ENCODE measurements at regions not wholly inside any gene's neighbourhood (a gene's known extent, or its start where the extent isn't known, plus 50 kb on each side); places are given as distances from the start of the nearest gene placed in this dataset.
"Not testable (repeated sequence)": the region's sequence is repeated elsewhere in the genome, so short reads cannot be mapped to it uniquely, and the experiment has no call there.

DNA sequence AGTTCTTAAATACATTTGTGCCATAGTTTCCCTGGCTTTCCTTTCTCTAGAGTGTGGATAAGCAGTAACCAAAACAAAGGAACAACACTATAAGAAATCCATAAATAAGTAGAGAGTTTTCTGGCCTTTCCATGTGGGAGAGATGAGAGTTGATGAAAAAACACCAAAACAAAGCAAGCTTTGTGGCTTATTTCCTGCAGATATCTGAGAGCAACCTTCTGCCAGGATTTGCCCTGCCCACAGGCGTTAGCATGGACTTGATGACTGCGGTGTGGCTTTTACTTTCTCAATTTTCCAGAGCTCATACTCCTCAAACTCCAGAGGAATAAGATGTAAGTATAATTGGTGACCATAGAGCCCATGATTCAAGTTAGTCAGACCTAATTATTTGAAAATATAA lies 194.9 kb downstream of the RAP2B start:
- H3K4me3 ChIP-seq (ENCODE audit: low read depth, low read length) = no peak overlapping the region
- no peak for DNase-seq (ENCODE audit: low read depth)
- TF ChIP-seq, protein P1, sequence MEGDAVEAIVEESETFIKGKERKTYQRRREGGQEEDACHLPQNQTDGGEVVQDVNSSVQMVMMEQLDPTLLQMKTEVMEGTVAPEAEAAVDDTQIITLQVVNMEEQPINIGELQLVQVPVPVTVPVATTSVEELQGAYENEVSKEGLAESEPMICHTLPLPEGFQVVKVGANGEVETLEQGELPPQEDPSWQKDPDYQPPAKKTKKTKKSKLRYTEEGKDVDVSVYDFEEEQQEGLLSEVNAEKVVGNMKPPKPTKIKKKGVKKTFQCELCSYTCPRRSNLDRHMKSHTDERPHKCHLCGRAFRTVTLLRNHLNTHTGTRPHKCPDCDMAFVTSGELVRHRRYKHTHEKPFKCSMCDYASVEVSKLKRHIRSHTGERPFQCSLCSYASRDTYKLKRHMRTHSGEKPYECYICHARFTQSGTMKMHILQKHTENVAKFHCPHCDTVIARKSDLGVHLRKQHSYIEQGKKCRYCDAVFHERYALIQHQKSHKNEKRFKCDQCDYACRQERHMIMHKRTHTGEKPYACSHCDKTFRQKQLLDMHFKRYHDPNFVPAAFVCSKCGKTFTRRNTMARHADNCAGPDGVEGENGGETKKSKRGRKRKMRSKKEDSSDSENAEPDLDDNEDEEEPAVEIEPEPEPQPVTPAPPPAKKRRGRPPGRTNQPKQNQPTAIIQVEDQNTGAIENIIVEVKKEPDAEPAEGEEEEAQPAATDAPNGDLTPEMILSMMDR (IDR thresholded peaks at IDR 0.05; ENCODE audit: insufficient read depth, low read depth, low read length) = no peak

DNA sequence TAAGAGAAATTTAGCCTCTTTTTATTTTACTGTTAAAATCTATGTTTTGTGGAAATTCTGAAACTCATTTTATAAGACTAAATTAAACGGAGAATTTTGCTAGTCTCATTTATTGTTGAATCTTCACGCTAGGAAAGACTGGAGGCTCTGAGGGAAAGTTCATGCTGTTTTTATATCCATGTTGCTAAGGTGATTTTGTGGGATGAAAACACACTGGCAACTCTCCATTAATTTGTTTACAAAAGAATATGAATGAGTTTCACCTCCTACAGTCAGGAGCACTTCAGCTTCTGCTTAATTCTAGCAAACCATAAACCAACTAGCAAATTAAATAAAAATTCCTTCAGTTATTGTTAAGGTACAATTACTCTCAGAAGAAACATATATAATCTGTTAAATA lies 195.4 kb downstream of the RAP2B start:
- TF ChIP-seq, protein P1 (IDR thresholded peaks at IDR 0.05; ENCODE audit: insufficient read depth, low read depth, low read length) = no peak
- no peak overlapping the region for H3K4me3 ChIP-seq (ENCODE audit: low read depth, low read length)
- DNase-seq (ENCODE audit: low read depth) = no peak

DNA sequence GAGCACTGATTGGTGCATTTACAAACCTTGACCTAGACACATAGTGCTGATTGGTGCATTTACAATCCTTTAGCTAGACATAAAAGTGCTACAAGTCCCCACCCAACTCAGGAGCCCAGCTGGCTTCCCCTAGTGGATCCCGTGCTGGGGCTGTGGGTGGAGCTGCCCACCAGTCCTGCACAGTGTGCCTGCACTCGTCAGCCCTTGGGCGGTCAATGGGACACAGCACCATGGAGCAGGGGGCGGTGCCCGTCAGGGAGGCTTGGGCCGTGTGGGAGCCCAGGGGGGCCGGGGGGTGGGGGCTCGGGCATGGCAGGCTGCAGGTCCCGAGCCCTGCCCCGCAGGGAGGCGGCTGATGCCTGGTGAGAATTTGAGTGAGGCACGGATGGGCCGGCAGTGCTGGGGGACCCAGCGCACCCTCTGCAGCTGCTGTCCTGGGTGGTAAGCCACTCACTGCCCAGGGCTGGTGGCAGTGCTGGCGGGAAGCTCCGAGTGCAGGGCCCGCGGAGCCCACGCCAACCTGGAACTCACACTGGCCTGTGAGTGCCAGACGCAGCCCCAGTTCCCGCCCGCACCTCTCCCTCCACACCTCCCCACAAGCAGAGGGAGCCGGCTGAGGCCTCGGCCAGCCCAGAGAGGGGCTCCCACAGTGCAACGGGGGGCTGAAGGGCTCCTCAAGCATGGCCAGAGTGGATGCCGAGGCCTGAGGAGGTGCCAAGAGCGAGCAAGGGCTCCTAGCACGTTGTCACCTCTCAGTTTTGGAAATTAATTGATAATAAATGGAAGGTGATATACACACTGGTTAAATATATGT lies 207.7 kb downstream of the RAP2B start:
- DNase-seq (ENCODE audit: low read depth) = no peak
- TF ChIP-seq, protein P1 (IDR thresholded peaks at IDR 0.05; ENCODE audit: insufficient read depth, low read depth, low read length) = no peak
- H3K4me3 ChIP-seq (ENCODE audit: low read depth, low read length) = no peak overlapping the region

DNA sequence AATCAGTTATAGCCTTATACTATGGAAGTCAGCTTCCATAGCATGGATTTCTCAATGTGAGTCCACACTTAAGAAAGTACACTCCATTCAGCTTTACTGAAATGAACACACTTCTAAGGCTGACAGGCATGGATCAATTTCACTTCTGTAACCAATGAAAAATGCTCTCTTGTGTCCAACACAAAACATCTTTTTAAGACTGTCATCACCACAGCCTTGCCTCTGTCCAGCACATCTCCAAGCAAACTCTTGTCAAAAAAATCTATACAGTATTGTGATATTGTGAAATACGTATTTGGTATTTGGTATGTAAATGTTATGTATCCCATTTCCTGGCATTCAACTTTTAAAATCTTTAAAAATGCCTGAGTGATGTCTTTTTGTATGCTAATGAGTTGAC lies 208.7 kb downstream of the RAP2B start:
- no peak overlapping the region for H3K4me3 ChIP-seq (ENCODE audit: low read depth, low read length)
- TF ChIP-seq, protein P1 (IDR thresholded peaks at IDR 0.05; ENCODE audit: insufficient read depth, low read depth, low read length) = no peak
- no peak for DNase-seq (ENCODE audit: low read depth)

DNA sequence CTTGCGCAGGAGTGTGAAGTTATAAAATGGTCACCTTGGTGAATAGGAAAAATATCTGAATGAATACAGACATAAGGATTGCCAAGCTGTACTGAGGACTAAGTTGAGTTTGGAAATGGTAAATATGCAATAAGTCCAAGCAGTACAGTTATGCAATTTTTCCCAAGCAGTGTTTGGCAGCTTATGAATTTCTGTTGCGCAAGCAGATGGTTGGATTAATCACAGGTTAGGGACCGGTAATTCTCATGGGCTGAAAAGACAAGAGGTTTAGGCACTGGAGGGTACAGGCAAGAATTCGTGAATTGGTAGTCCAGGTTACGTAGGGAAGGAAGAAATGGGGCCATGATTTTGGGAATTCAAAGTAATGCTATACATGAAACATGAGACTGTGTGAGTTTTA lies 210.3 kb downstream of the RAP2B start:
- TF ChIP-seq, protein P1 (IDR thresholded peaks at IDR 0.05; ENCODE audit: insufficient read depth, low read depth, low read length) = no peak
- no peak overlapping the region for H3K4me3 ChIP-seq (ENCODE audit: low read depth, low read length)
- peak; percentile 53 for DNase-seq (ENCODE audit: low read depth)

DNA sequence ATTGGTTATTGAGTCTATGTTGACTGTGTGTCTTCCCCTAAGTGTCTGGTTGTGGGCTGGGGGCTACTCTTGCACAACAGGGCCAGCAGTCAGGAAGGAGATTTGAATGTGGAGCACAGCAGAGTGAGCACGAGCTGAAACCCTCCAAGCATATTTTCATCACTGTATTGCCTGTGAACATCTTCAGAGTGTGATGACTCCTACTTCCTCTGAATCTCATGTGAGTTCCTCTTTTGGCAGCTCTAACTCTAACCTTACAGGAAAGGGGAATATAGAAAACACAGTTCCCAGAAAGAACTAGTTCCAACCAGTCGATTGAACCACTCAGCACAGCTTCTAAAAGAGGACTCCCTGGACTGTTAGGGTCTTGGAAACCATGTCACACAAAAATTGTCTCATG lies 211.6 kb downstream of the RAP2B start:
- H3K4me3 ChIP-seq (ENCODE audit: low read depth, low read length) = no peak overlapping the region
- no peak for DNase-seq (ENCODE audit: low read depth)
- TF ChIP-seq, protein P1 (IDR thresholded peaks at IDR 0.05; ENCODE audit: insufficient read depth, low read depth, low read length) = no peak

DNA sequence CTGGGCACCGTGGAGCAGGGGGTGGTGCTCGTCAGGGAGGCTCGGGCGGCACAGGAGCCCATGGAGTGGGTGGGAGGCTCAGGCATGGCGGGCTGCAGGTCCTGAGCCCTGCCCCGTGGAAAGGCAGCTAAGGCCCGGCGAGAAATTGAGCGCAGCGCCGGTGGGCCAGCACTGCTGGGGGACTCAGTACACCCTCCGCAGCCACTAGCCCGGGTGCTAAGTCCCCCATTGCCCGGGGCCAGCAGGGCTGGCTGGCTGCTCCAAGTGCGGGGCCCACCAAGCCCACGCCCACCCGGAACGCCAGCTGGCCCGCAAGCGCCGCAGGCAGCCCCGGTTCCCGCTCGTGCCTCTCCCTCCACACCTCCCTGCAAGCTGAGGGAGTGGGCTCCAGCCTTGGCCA lies 216.3 kb downstream of the RAP2B start:
- H3K4me3 ChIP-seq (ENCODE audit: low read depth, low read length); DNase-seq (ENCODE audit: low read depth): not testable (repeated sequence)

Data from fibroblast of villous mesenchyme (primary cell).